ENCODE measurements at regions not wholly inside any gene's neighbourhood (a gene's known extent, or its start where the extent isn't known, plus 50 kb on each side); places are given as distances from the start of the nearest gene placed in this dataset.

- TF ChIP-seq CTCF (IDR thresholded peaks at IDR 0.05; ENCODE audit: poor library complexity), result no peak
- no peak for TF ChIP-seq EZH2 (IDR thresholded peaks at IDR 0.05; ENCODE audit: borderline replicate concordance)
Measured at GRCh38 chr12:115094163-115094816, 410.3 kb upstream of the TBX3 start.

Measured in hepatocyte (in vitro differentiated cells).